ENCODE measurements at regions not wholly inside any gene's neighbourhood (a gene's known extent, or its start where the extent isn't known, plus 50 kb on each side); places are given as distances from the start of the nearest gene placed in this dataset.

DNA sequence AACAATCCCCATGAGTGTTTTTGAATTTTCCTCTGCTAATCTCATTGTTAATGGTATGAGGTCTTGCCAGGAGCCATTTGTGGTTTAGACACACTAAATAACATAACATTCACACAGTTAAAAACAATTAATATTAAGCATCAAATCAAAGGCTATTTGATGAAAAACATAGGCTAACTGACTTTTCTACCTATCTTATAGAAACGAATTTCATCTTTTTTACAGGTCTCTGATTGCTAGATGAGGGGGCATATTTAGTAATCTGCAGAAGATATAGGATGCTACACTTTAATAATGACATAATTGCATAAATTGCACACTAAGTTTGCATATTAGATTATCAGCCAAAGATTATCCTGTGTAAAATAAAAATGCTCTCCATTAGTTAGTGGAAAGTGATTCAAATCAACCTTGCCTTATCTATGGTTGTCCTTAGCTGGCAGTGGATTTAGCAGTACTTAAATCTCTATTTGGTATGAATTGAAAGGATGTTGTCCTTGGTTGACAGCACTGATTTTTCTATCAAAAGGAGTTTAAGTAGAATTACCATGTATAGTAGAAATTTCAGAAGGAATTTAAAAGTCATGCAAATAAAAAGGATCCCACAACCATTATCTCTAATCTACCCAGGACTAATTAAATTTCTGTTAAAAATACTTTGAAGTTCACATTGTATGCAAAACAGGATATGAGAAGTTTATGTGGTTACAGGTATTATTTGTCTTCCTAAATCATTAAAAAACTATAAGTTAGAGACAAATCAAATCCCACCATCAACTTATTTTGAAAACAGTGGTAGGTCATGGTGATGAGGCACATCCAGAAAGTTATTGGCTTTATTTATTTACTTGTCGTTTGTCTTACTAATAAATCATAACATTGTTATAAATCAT, 50.6 kb upstream of the SPAG16 start:
- TF ChIP-seq, protein P1, sequence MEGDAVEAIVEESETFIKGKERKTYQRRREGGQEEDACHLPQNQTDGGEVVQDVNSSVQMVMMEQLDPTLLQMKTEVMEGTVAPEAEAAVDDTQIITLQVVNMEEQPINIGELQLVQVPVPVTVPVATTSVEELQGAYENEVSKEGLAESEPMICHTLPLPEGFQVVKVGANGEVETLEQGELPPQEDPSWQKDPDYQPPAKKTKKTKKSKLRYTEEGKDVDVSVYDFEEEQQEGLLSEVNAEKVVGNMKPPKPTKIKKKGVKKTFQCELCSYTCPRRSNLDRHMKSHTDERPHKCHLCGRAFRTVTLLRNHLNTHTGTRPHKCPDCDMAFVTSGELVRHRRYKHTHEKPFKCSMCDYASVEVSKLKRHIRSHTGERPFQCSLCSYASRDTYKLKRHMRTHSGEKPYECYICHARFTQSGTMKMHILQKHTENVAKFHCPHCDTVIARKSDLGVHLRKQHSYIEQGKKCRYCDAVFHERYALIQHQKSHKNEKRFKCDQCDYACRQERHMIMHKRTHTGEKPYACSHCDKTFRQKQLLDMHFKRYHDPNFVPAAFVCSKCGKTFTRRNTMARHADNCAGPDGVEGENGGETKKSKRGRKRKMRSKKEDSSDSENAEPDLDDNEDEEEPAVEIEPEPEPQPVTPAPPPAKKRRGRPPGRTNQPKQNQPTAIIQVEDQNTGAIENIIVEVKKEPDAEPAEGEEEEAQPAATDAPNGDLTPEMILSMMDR (IDR thresholded peaks at IDR 0.05; ENCODE audit: poor library complexity, severe bottlenecking): no peak
- TF ChIP-seq RAD21 (conservative IDR thresholded peaks at IDR 0.05): no peak
- no peak for TF ChIP-seq EP300 (conservative IDR thresholded peaks at IDR 0.05; ENCODE audit: poor library complexity, severe bottlenecking)
- TF ChIP-seq SMC3 (conservative IDR thresholded peaks at IDR 0.05; ENCODE audit: poor library complexity): no peak
- TF ChIP-seq, protein P2, sequence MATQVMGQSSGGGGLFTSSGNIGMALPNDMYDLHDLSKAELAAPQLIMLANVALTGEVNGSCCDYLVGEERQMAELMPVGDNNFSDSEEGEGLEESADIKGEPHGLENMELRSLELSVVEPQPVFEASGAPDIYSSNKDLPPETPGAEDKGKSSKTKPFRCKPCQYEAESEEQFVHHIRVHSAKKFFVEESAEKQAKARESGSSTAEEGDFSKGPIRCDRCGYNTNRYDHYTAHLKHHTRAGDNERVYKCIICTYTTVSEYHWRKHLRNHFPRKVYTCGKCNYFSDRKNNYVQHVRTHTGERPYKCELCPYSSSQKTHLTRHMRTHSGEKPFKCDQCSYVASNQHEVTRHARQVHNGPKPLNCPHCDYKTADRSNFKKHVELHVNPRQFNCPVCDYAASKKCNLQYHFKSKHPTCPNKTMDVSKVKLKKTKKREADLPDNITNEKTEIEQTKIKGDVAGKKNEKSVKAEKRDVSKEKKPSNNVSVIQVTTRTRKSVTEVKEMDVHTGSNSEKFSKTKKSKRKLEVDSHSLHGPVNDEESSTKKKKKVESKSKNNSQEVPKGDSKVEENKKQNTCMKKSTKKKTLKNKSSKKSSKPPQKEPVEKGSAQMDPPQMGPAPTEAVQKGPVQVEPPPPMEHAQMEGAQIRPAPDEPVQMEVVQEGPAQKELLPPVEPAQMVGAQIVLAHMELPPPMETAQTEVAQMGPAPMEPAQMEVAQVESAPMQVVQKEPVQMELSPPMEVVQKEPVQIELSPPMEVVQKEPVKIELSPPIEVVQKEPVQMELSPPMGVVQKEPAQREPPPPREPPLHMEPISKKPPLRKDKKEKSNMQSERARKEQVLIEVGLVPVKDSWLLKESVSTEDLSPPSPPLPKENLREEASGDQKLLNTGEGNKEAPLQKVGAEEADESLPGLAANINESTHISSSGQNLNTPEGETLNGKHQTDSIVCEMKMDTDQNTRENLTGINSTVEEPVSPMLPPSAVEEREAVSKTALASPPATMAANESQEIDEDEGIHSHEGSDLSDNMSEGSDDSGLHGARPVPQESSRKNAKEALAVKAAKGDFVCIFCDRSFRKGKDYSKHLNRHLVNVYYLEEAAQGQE (IDR thresholded peaks at IDR 0.05; ENCODE audit: borderline replicate concordance): no peak
